ENCODE measurements at regions not wholly inside any gene's neighbourhood (a gene's known extent, or its start where the extent isn't known, plus 50 kb on each side); places are given as distances from the start of the nearest gene placed in this dataset.

DNA sequence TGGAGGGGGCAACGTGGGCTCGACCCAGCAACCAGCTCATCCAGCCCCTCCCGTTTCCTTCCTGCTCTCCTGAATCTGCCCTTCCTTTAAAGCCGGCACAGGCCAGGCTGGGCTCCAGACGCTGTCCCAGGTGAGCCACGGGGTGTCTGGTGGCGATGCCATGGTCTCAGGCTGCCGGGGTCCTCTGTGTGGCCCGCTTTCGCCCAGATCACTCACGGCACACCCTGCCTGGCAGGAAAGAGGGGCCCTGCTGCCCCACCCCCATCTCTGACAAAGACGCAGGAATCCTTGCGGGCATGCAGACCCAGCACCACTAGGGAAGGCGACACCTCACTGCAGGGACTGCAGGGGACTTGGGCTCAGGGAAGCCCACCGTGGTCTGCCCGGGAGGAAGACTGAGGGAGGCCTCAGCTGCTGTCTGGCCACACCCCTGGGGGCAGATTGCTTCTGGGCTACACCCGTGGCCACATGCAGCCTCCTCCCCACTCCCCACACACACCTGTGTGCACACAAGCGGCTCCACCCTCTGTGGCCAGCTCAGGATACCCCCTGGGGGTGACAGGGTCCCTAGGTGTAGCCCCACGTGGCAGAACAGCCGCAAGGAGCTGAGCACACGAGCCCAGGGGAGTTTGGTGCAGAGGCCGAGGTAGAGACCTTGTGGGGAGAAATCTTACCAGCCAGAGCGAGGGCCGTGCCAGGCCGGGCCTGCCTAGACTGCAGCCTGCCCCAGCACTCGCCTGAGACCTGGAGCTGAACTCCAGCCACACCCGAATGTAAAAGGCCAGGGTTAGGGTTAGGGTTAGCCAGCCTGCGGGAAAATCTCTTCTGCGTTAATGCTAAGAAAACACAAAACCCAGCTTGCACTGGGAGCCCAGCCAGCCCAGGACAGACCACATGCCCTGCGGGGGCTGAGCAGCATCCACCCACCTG lies 104.6 kb downstream of the DLL1 start:
- TF ChIP-seq, protein P1, sequence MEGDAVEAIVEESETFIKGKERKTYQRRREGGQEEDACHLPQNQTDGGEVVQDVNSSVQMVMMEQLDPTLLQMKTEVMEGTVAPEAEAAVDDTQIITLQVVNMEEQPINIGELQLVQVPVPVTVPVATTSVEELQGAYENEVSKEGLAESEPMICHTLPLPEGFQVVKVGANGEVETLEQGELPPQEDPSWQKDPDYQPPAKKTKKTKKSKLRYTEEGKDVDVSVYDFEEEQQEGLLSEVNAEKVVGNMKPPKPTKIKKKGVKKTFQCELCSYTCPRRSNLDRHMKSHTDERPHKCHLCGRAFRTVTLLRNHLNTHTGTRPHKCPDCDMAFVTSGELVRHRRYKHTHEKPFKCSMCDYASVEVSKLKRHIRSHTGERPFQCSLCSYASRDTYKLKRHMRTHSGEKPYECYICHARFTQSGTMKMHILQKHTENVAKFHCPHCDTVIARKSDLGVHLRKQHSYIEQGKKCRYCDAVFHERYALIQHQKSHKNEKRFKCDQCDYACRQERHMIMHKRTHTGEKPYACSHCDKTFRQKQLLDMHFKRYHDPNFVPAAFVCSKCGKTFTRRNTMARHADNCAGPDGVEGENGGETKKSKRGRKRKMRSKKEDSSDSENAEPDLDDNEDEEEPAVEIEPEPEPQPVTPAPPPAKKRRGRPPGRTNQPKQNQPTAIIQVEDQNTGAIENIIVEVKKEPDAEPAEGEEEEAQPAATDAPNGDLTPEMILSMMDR (conservative IDR thresholded peaks at IDR 0.05; ENCODE audit: low read depth, low read length), result no peak
- H3K4me3 ChIP-seq (ENCODE audit: low read depth, low read length), result no peak overlapping the region
- DNase-seq (ENCODE audit: low read depth), result no peak

DNA sequence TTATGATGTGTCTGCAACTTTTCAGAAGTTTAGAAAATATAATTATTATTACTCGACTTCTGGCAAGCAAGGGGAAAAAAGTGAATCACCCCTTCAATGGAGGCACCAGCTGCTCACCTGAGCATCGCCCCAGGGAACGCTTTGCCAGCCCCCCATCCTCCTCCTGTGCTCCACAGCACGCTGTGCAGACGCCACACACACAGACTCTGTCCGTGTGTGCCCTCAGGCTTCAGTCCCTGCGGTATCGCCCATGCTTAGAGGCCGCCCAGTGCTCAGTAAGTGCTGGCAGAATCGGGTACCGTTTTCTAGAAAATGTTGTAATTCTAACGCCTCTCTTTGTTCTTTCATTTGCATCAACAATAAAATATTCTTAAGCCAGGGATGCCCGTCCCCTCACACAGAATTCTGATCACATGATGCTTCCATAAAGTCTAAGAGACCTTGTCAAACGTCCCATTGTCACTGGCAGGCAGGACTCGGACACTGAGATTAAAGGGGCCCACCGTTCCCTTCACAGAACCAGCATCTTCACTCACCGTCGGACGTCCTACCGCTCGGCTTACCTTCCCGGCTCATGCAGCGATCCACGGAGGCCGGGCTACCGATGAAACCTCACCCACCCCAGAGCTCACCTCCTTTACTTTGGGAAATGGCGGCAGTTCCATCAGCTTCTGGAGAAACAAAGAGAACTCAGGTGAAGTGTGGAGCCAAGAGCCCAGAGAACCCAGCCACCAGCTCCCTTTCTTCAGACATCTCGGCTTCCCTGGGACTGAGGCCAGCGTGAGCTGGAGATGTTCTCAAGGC lies 105.5 kb downstream of the DLL1 start:
- DNase-seq (ENCODE audit: low read depth), result no peak
- TF ChIP-seq, protein P1 (conservative IDR thresholded peaks at IDR 0.05; ENCODE audit: low read depth, low read length), result no peak

DNA sequence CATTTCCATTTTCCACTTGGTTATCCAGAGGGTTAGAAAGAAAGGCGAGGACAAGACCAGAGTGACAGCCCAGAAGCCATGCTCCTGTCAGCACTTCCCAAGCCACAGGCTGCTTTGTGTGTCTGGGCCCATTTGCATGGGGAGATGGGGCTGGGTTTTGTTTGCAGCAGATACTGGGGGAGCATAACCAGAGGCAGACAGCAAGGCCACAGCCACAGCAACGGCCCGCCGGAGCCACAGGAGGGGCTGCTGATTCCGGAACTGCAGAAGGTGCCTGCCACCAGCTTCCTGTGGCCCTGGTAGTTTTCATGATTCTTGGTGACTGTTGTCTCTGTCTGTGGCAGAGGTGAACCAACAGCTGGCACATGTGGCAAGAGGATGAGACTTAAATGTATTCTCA lies 106.6 kb downstream of the DLL1 start:
- TF ChIP-seq, protein P1 (conservative IDR thresholded peaks at IDR 0.05; ENCODE audit: low read depth, low read length), result no peak
- DNase-seq (ENCODE audit: low read depth), result no peak
- H3K4me3 ChIP-seq (ENCODE audit: low read depth, low read length), result no peak overlapping the region

More for the DNA sequence above, 105.5 kb downstream of the DLL1 start:
- no peak overlapping the region for H3K4me3 ChIP-seq (ENCODE audit: low read depth, low read length)

- TF ChIP-seq, protein P1 (conservative IDR thresholded peaks at IDR 0.05; ENCODE audit: low read depth, low read length), result no peak
- no peak overlapping the region for H3K4me3 ChIP-seq (ENCODE audit: low read depth, low read length)
- DNase-seq (ENCODE audit: low read depth), result no peak
These were observed 107.4 kb downstream of the DLL1 start for GRCh38 chr6:170183521-170183920.

GRCh38 chr6:170182781-170183120 lies 108.1 kb downstream of the DLL1 start:
- no peak for DNase-seq (ENCODE audit: low read depth)
- no peak overlapping the region for H3K4me3 ChIP-seq (ENCODE audit: low read depth, low read length)
- TF ChIP-seq, protein P1 (conservative IDR thresholded peaks at IDR 0.05; ENCODE audit: low read depth, low read length), result no peak

DNA sequence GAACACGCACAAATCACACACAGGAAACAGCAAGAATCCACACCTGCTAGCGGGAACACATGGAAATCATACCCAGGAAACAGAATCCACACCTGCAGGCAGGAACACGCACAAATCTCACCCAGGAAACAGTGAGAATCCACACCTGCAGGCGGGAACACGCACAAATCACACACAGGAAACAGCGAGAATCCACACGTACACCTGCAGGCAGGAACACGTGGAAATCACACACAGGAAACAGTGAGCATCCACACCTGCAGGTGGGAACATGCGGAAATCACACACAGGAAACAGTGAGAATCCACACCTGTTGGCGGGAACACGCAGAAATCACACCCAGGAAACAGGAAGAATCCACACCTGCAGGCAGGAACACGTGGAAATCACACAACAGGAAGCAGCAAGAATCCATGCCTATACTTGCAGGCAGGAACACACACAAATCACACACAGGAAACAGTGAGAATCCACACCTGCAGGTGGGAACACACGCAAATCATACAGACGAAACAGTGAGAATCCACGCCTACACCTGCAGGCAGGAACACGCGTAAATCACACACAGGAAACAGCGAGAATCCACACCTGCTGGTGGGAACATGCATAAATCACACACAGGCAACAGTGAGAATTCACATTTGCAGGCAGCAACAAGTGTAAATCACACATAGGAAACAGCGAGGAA lies 108.6 kb downstream of the DLL1 start:
- TF ChIP-seq, protein P1 (conservative IDR thresholded peaks at IDR 0.05; ENCODE audit: low read depth, low read length), result no peak
- no peak for DNase-seq (ENCODE audit: low read depth)
- no peak overlapping the region for H3K4me3 ChIP-seq (ENCODE audit: low read depth, low read length)

Data from epithelial cell of proximal tubule (primary cell).